Neuronal stem cell (in vitro differentiated cells): ENCODE measurements at regions not wholly inside any gene's neighbourhood (a gene's known extent, or its start where the extent isn't known, plus 50 kb on each side); places are given as distances from the start of the nearest gene placed in this dataset.
"Not testable (repeated sequence)": the region's sequence is repeated elsewhere in the genome, so short reads cannot be mapped to it uniquely, and the experiment has no call there.

Source experiments
- DNase-seq: peaks from one replicate; pipeline ENCODE4 v3.0.0-alpha.2; 2013; ENCODE audit warnings: low spot score
- H2AFZ ChIP-seq: one replicate; pipeline ENCODE4 v1.6.1; 2013; ENCODE audit warnings: mild to moderate bottlenecking, low read length, inconsistent platforms
- H2AK5ac ChIP-seq: 2 replicates; pipeline ENCODE4 v1.6.1; 2013; ENCODE audit warnings: low read depth, mild to moderate bottlenecking, inconsistent platforms, low read length, moderate library complexity, mixed read lengths
- H2BK120ac ChIP-seq: 2 replicates; pipeline ENCODE4 v1.6.1; 2013; ENCODE audit warnings: low read depth, mild to moderate bottlenecking, inconsistent platforms, low read length, moderate library complexity, mixed read lengths
- H2BK12ac ChIP-seq: one replicate; pipeline ENCODE4 v1.6.1; 2013; ENCODE audit warnings: low read length, inconsistent platforms
- H2BK15ac ChIP-seq: 2 replicates; pipeline ENCODE4 v1.6.1; 2013; ENCODE audit warnings: mild to moderate bottlenecking, low read length, inconsistent platforms, mixed read lengths
- H2BK5ac ChIP-seq: one replicate; pipeline ENCODE4 v1.6.1; 2013; ENCODE audit warnings: inconsistent platforms, mild to moderate bottlenecking, low read length, moderate library complexity
- H3K14ac ChIP-seq: one replicate; pipeline ENCODE4 v1.6.1; 2013; ENCODE audit warnings: low read length, inconsistent platforms
- H3K18ac ChIP-seq: 2 replicates; pipeline ENCODE4 v1.6.1; 2013; ENCODE audit warnings: low read length, inconsistent platforms
- H3K23ac ChIP-seq: 2 replicates; pipeline ENCODE4 v1.6.1; 2013; ENCODE audit warnings: low read depth, mild to moderate bottlenecking, mixed read lengths, low read length, inconsistent platforms; ENCODE audit not compliant: poor library complexity
- H3K27ac ChIP-seq: replicated peaks from 3 replicates; pipeline ENCODE4 v1.5.1; 2013; ENCODE audit warnings: low read length, inconsistent platforms
- H3K27me3 ChIP-seq, 3 experiments: 2 replicates each; pipeline ENCODE4 v1.6.1; 2013; ENCODE audit warnings: low read length in 3 of 3, mild to moderate bottlenecking in 2 of 3, inconsistent platforms in 1 of 3, low read depth in 1 of 3, mixed read lengths in 1 of 3, moderate library complexity in 1 of 3; ENCODE audit not compliant: control insufficient read depth in 3 of 3, insufficient read depth in 3 of 3
- H3K36me3 ChIP-seq, 2 donors: replicated peaks in 1 of 2; 2 replicates each; pipeline ENCODE4 v1.6.1; 2013; ENCODE audit warnings: low read length in 2 of 2; ENCODE audit not compliant: control insufficient read depth in 2 of 2, insufficient read depth in 2 of 2
- H3K4ac ChIP-seq: 2 replicates; pipeline ENCODE4 v1.6.1; 2013; ENCODE audit warnings: inconsistent platforms, mild to moderate bottlenecking, low read length, moderate library complexity
- H3K4me1 ChIP-seq, 2 donors: 1 replicate in 1 of 2; 2 replicates in 1 of 2; pipeline ENCODE4 v1.6.1; 2013; ENCODE audit warnings: low read length in 2 of 2, low read depth in 1 of 2; ENCODE audit not compliant: control insufficient read depth in 2 of 2, insufficient read depth in 1 of 2
- H3K4me2 ChIP-seq: one replicate; pipeline ENCODE4 v1.6.1; 2013; ENCODE audit warnings: mild to moderate bottlenecking, low read length, inconsistent platforms; ENCODE audit not compliant: insufficient read depth, poor library complexity, severe bottlenecking
- H3K4me3 ChIP-seq, 2 donors: 2 replicates each; pipeline ENCODE4 v1.5.1; 2013; ENCODE audit warnings: low read length in 2 of 2, mild to moderate bottlenecking in 2 of 2, inconsistent platforms in 1 of 2, moderate library complexity in 1 of 2
- H3K79me1 ChIP-seq: one replicate; pipeline ENCODE4 v1.6.1; 2013; ENCODE audit warnings: low read depth, mild to moderate bottlenecking, inconsistent platforms, low read length, moderate library complexity
- H3K9ac ChIP-seq: one replicate; pipeline ENCODE4 v1.6.1; 2013; ENCODE audit warnings: mild to moderate bottlenecking, low read depth, low read length, inconsistent platforms; ENCODE audit not compliant: poor library complexity
- H3K9me3 ChIP-seq, 2 donors: replicated peaks in 1 of 2; 2 replicates each; pipeline versions ENCODE3 to v1.6.1; 2013; ENCODE audit warnings: low read length in 2 of 2, mild to moderate bottlenecking in 2 of 2, inconsistent platforms in 1 of 2, low read depth in 1 of 2, mixed read lengths in 1 of 2, moderate library complexity in 1 of 2; ENCODE audit not compliant: control insufficient read depth in 2 of 2, insufficient read depth in 1 of 2
- H4K8ac ChIP-seq: one replicate; pipeline ENCODE4 v1.6.1; 2013; ENCODE audit warnings: low read depth, mild to moderate bottlenecking, inconsistent platforms, low read length, moderate library complexity
- H4K91ac ChIP-seq: one replicate; pipeline ENCODE4 v1.6.1; 2013; ENCODE audit warnings: low read length, low read depth, mild to moderate bottlenecking, inconsistent platforms; ENCODE audit not compliant: poor library complexity
- WGBS, 2 donors: extraction: QIAGEN DNeasy Blood & Tissue Kit; methylation state at CpG; one replicate each; pipeline ENCODE4 v1.1.7; 2013; ENCODE audit warnings: missing lambda C conversion rate in 2 of 2, mixed read lengths in 1 of 2; ENCODE audit not compliant: insufficient read length in 2 of 2, insufficient replicate concordance in 1 of 2; ENCODE audit errors: extremely low coverage in 2 of 2; 5-methylcytosine and 5-hydroxymethylcytosine counted together

DNA sequence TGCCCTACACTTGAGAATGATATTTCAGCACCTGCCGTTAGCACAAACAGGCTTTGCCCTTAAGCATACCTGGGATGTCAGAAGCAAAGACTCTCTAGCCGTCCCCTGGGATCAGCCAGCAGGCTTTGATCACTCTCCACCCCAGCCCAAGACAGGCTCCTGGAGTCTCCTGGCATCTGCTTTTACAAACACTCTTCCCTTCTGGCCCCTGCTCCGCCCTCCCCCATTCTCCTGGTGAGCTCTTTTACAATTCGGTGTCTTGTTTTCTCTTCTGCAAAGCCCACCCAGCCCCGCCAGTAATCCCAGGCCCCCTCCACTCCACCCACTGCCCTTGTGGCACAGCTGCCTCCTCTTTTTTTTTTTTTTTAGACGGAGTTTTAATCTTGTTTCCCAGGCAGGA lies 50.4 kb downstream of the KATNIP start:
- H3K4me1 ChIP-seq, result peaks cover 4 to 19% of the 10 kb centered on the region in 2 donors

GRCh38 chr16:27602103-27602502 lies 52.2 kb downstream of the KATNIP start:
- Histone ChIP-seq H3K4ac (no peak overlapping the region), H2BK5ac (no peak overlapping the region), H3K9ac (no peak overlapping the region), H3K79me1 (no peaks in the 10 kb centered on the region), H3K36me3 (peaks cover 0 to 3% of the 10 kb centered on the region in 2 donors), H3K27me3 (no peaks in the 10 kb centered on the region), H2BK120ac (no peak overlapping the region), H3K18ac (no peak overlapping the region), H2AFZ (no peak overlapping the region), H3K23ac (no peak overlapping the region), H3K27ac (no peak overlapping the region), H2BK12ac (no peak overlapping the region), H3K4me2 (no peak overlapping the region), H3K4me1 (peaks cover 4 to 19% of the 10 kb centered on the region in 2 donors), H4K8ac (no peak overlapping the region), H3K9me3 (no peaks in the 10 kb centered on the region), H2BK15ac (peak overlapping the region; percentile 16), H3K4me3 (no peak overlapping the region), H3K14ac (no peak overlapping the region), H2AK5ac (peak overlapping the region; percentile 32), H4K91ac (no peak overlapping the region)
- no peak for DNase-seq
- no CpG with 5 or more reads among the region's 4 CpGs for WGBS, 2 donors

More for the DNA sequence above, 50.4 kb downstream of the KATNIP start:
- H3K27ac ChIP-seq, result no peak overlapping the region
- H3K4me2 ChIP-seq, result no peak overlapping the region
- H2AFZ ChIP-seq, result no peak overlapping the region
- no peak overlapping the region for H3K4me3 ChIP-seq
- no peaks in the 10 kb centered on the region for H3K79me1 ChIP-seq
- no peaks in the 10 kb centered on the region for H3K27me3 ChIP-seq
- no peak overlapping the region for H4K8ac ChIP-seq
- no peak overlapping the region for H3K23ac ChIP-seq
- no peak overlapping the region for H2AK5ac ChIP-seq
- H2BK12ac ChIP-seq, result no peak overlapping the region
- H2BK5ac ChIP-seq, result no peak overlapping the region
- no peak overlapping the region for H4K91ac ChIP-seq
- peaks cover 0 to 3% of the 10 kb centered on the region in 2 donors for H3K36me3 ChIP-seq
- H3K14ac ChIP-seq, result no peak overlapping the region
- no peak overlapping the region for H3K9ac ChIP-seq
- H3K18ac ChIP-seq, result peak overlapping the region; percentile 15
- no peak overlapping the region for H2BK120ac ChIP-seq
- H3K4ac ChIP-seq, result no peak overlapping the region
- no peak overlapping the region for H2BK15ac ChIP-seq
- no peaks in the 10 kb centered on the region for H3K9me3 ChIP-seq
- no CpG with 5 or more reads among the region's 6 CpGs for whole genome bisulfite sequencing, 2 donors
- DNase-seq, result peak; percentile 29

- peak; percentile 53 for DNase-seq
- WGBS, 2 donors, result no CpG with 5 or more reads among the region's 12 CpGs
- not testable (repeated sequence) for H3K36me3 ChIP-seq
Observed at GRCh38 chr16:27605500-27606106, 55.7 kb downstream of the KATNIP start.

DNA sequence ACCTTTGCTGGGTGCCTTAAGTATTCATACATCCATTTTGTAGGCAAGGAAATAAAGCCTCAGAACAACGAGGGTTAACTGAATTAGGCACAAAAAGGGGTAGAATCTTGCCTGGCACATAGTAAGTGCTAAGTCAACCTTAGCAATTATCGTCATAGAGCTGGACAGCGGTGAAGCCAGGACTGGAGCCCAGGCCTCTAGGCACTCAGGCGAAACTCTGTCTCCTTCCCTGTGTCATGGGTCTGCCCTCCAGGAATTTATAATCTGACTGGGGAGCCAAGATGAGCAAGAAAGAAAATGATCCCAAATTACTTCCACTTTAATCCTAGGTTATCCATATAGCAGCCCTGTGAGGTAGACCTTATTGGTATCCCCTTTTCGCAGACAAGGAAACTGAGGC lies 61.4 kb downstream of the KATNIP start:
- no peak overlapping the region for H2BK15ac ChIP-seq
- H2AFZ ChIP-seq, result no peak overlapping the region
- no peak overlapping the region for H3K4ac ChIP-seq
- H3K4me2 ChIP-seq, result no peak overlapping the region
- H3K27ac ChIP-seq, result no peak overlapping the region
- WGBS, 2 donors, result no CpG with 5 or more reads among the region's 5 CpGs
- H4K91ac ChIP-seq, result no peak overlapping the region
- no peak overlapping the region for H3K9ac ChIP-seq
- H3K4me1 ChIP-seq, result no peaks in the 10 kb centered on the region
- no peaks in the 10 kb centered on the region for H3K36me3 ChIP-seq
- H2BK120ac ChIP-seq, result no peak overlapping the region
- H3K18ac ChIP-seq, result no peak overlapping the region
- DNase-seq, result no peak
- no peak overlapping the region for H3K23ac ChIP-seq
- H2BK5ac ChIP-seq, result no peak overlapping the region
- H3K79me1 ChIP-seq, result no peaks in the 10 kb centered on the region
- H3K9me3 ChIP-seq, result no peaks in the 10 kb centered on the region
- H2BK12ac ChIP-seq, result no peak overlapping the region
- H3K27me3 ChIP-seq, result no peaks in the 10 kb centered on the region
- no peak overlapping the region for H2AK5ac ChIP-seq
- H4K8ac ChIP-seq, result no peak overlapping the region
- no peak overlapping the region for H3K4me3 ChIP-seq
- no peak overlapping the region for H3K14ac ChIP-seq

More at GRCh38 chr16:27605500-27606106, 55.7 kb downstream of the KATNIP start:
- H2BK12ac ChIP-seq, H3K14ac ChIP-seq, H2AK5ac ChIP-seq, H2BK5ac ChIP-seq, H3K9me3 ChIP-seq, H3K4me2 ChIP-seq, H3K23ac ChIP-seq, H3K27me3 ChIP-seq, H2AFZ ChIP-seq, H3K27ac ChIP-seq, H3K9ac ChIP-seq, H3K4ac ChIP-seq, H3K79me1 ChIP-seq, H3K18ac ChIP-seq, H3K4me1 ChIP-seq, H4K8ac ChIP-seq, H3K4me3 ChIP-seq, H4K91ac ChIP-seq, H2BK120ac ChIP-seq, H2BK15ac ChIP-seq: not testable (repeated sequence)
